HCT116 (cell line): ENCODE measurements at regions not wholly inside any gene's neighbourhood (a gene's known extent, or its start where the extent isn't known, plus 50 kb on each side); places are given as distances from the start of the nearest gene placed in this dataset.

Experiments
- ATAC-seq: fragments of 200-7000 bp; cut with Tn5 transposase; 2 replicates; pipeline ENCODE4 v1.9.1; 2020; ENCODE audit warnings: mild to moderate bottlenecking, moderate library complexity
- BruUV-seq: library from RNA; stranded (reverse); fragments of 400-500 nt; replicated peaks from 2 replicates; lab custom pipeline; 2021; lab: Mats Ljungman, UMichigan
- CTCF ChIA-PET: fragments of 300-600 bp; sonication (Branson Sonifier 250); formaldehyde crosslinking; loops from one replicate; lab custom pipeline; 2021; ENCODE audit warnings: antibody characterized with exemption; lab: Charles Lee
- POLR2A ChIA-PET: fragments of 300-600, 350-600 bp; sonication (Branson Sonifier 250); formaldehyde crosslinking; loops from one replicate; lab custom pipeline; 2021; ENCODE audit warnings: antibody characterized with exemption; lab: Charles Lee
- RAD21 ChIA-PET, 2 experiments: fragments of 300-600 bp; sonication (Branson Sonifier 250); formaldehyde crosslinking; loops; one replicate each; lab custom pipeline; 2023; ENCODE audit warnings: low total read pairs in 2 of 2; ENCODE audit not compliant: uncharacterized antibody in 2 of 2, unreplicated experiment in 2 of 2, low non-redundant PET in 1 of 2; lab: Charles Lee
- DNase-seq: peaks from one replicate; pipeline ENCODE4 v3.0.0-alpha.2; 2010; ENCODE audit warnings: low read depth, low spot score
- H2AFZ ChIP-seq: fragments of 200-600 bp; shearing (Covaris generic), sonication (generic); 2 replicates; pipeline ENCODE4 v1.6.1; 2017; ENCODE audit warnings: low read depth, mixed run types, mixed read lengths, antibody characterized with exemption, low read length; ENCODE audit not compliant: poor library complexity, severe bottlenecking
- H3K27ac ChIP-seq: 2 replicates; pipeline ENCODE4 v1.5.1; 2012; ENCODE audit warnings: low read depth, low read length
- H3K27me3 ChIP-seq: fragments of 200-600 bp; sonication (generic); 2 replicates; pipeline ENCODE4 v1.6.1; 2016; ENCODE audit warnings: mixed run types, low read length, mixed read lengths; ENCODE audit not compliant: insufficient read depth
- H3K36me3 ChIP-seq, 2 experiments: fragments of 200-500 bp in 1 of 2; fragments of 200-600 bp in 1 of 2; sonication (Bioruptor generic) in 1 of 2; sonication (generic) in 1 of 2; 2 replicates each; pipeline versions ENCODE4 v1.5.1 to v1.6.1; 2014 to 2016; ENCODE audit warnings: low read length in 2 of 2, inconsistent platforms in 1 of 2, mixed read lengths in 1 of 2, mixed run types in 1 of 2; ENCODE audit not compliant: insufficient read depth in 2 of 2, control insufficient read depth in 1 of 2
- H3K4me1 ChIP-seq, 2 experiments: fragments of 200-600 bp in 1 of 2; sonication (generic) in 1 of 2; 2 replicates each; pipeline versions ENCODE4 v1.5.1 to v1.6.1; 2012 to 2017; ENCODE audit warnings: low read length in 2 of 2, inconsistent platforms in 1 of 2, mild to moderate bottlenecking in 1 of 2, mixed read lengths in 1 of 2, mixed run types in 1 of 2, moderate library complexity in 1 of 2; ENCODE audit not compliant: insufficient read depth in 2 of 2, control insufficient read depth in 1 of 2
- H3K4me2 ChIP-seq: fragments of 200-600 bp; sonication (generic); 2 replicates; pipeline ENCODE4 v1.6.1; 2017; ENCODE audit warnings: mixed run types, low read length, mixed read lengths
- H3K4me3 ChIP-seq, 2 experiments: fragments of 200-600 bp in 1 of 2; sonication (generic) in 1 of 2; replicated peaks in 1 of 2; 2 replicates each; pipeline ENCODE4 v1.5.1; 2011 to 2016; ENCODE audit warnings: low read length in 2 of 2, control low read depth in 1 of 2, low read depth in 1 of 2, mild to moderate bottlenecking in 1 of 2, mixed read lengths in 1 of 2, mixed run types in 1 of 2
- H3K79me2 ChIP-seq: fragments of 200-600 bp; sonication (generic); 2 replicates; pipeline ENCODE4 v1.6.1; 2017; ENCODE audit warnings: mild to moderate bottlenecking, mixed run types, low read length, moderate library complexity, mixed read lengths; ENCODE audit not compliant: insufficient read depth
- H3K9ac ChIP-seq: fragments of 200-600 bp; sonication (generic); 2 replicates; pipeline ENCODE4 v1.6.1; 2016; ENCODE audit warnings: low read length, mixed read lengths
- H3K9me2 ChIP-seq: fragments of 200-600 bp; sonication (generic), shearing (Covaris generic); 2 replicates; pipeline ENCODE4 v1.6.1; 2017; ENCODE audit warnings: mixed run types, mild to moderate bottlenecking, moderate library complexity; ENCODE audit not compliant: insufficient read depth
- H3K9me3 ChIP-seq, 2 experiments: fragments of 200-500 bp in 1 of 2; fragments of 200-600 bp in 1 of 2; sonication (Bioruptor generic) in 1 of 2; sonication (generic) in 1 of 2; 2 replicates each; pipeline ENCODE4 v1.6.1; 2014 to 2017; ENCODE audit warnings: low read length in 2 of 2, mixed read lengths in 2 of 2, inconsistent platforms in 1 of 2, low read depth in 1 of 2, mild to moderate bottlenecking in 1 of 2, mixed run types in 1 of 2, moderate library complexity in 1 of 2; ENCODE audit not compliant: control insufficient read depth in 1 of 2, insufficient read depth in 1 of 2
- H4K20me1 ChIP-seq: fragments of 200-600 bp; sonication (generic), shearing (Covaris generic); 2 replicates; pipeline ENCODE4 v1.6.1; 2017; ENCODE audit warnings: mixed run types, mild to moderate bottlenecking, moderate library complexity; ENCODE audit not compliant: insufficient read depth
- ATF3 ChIP-seq: IDR thresholded peaks from 2 replicates; pipeline ENCODE4 v1.6.1; 2012
- ELF1 ChIP-seq: IDR thresholded peaks from 2 replicates; pipeline ENCODE4 v1.6.1; 2012; ENCODE audit warnings: low read depth, borderline replicate concordance
- EZH2 ChIP-seq: fragments of 200-600 bp; sonication (generic); IDR thresholded peaks from 2 replicates; pipeline ENCODE4 v1.6.1; 2017; ENCODE audit warnings: antibody characterized with exemption, mixed run types
- JUND ChIP-seq: IDR thresholded peaks from 2 replicates; pipeline ENCODE4 v1.6.1; 2012
- MAX ChIP-seq: IDR thresholded peaks from 2 replicates; pipeline ENCODE4 v1.6.1; 2012
- POLR2A ChIP-seq: IDR thresholded peaks from 2 replicates; pipeline ENCODE4 v1.7.0; 2011; ENCODE audit warnings: borderline replicate concordance; ENCODE audit not compliant: insufficient read depth, insufficient read length; ENCODE audit errors: extremely low read depth
- SP1 ChIP-seq: IDR thresholded peaks from 2 replicates; pipeline ENCODE4 v1.6.1; 2012; ENCODE audit warnings: low read depth
- SRF ChIP-seq: IDR thresholded peaks from 2 replicates; pipeline ENCODE4 v1.6.1; 2012; ENCODE audit warnings: low read depth
- TCF7L2 ChIP-seq: IDR thresholded peaks from 2 replicates; pipeline ENCODE4 v1.7.0; 2011; ENCODE audit warnings: borderline replicate concordance, inconsistent platforms; ENCODE audit not compliant: insufficient read depth, insufficient read length; ENCODE audit errors: extremely low read depth
- YY1 ChIP-seq: IDR thresholded peaks from 2 replicates; pipeline ENCODE4 v1.6.1; 2011; ENCODE audit warnings: low read length, low read depth, moderate library complexity, mild to moderate bottlenecking; ENCODE audit not compliant: insufficient replicate concordance; ENCODE audit errors: extremely low read depth
- ZBTB33 ChIP-seq: IDR thresholded peaks from 2 replicates; pipeline ENCODE4 v1.6.1; 2011; ENCODE audit warnings: mild to moderate bottlenecking, low read length, moderate library complexity; ENCODE audit not compliant: insufficient replicate concordance; ENCODE audit errors: extremely low read depth
- ZFX ChIP-seq: fragments of 450-650 bp; IDR thresholded peaks from 2 replicates; pipeline ENCODE4 v1.6.1; 2017
- intact Hi-C: fragments of 100-400 bp; cut with micrococcal nuclease; formaldehyde crosslinking; loops from 2 replicates; pipeline ENCODE4 v1.10.0; 2022

- Histone ChIP-seq H3K36me3 (no peaks in the 10 kb centered on the region), H3K4me2 (no peak overlapping the region), H3K4me3 (no peak overlapping the region), H3K79me2 (no peaks in the 10 kb centered on the region), H3K9me2 (no peaks in the 10 kb centered on the region), H3K9me3 (peaks cover 5 to 26% of the 10 kb centered on the region in 2 experiments; a peak in 2 of 4 replicates), H3K27ac (no peak overlapping the region), H3K4me1 (no peaks in the 10 kb centered on the region), H3K27me3 (no peaks in the 10 kb centered on the region), H4K20me1 (no peaks in the 10 kb centered on the region), H2AFZ (no peak overlapping the region), H3K9ac (no peak overlapping the region)
- CTCF ChIA-PET = no interaction called here
- POLR2A ChIA-PET = no interaction called here
- no peak for DNase-seq
- intact Hi-C loops = no loop called here
- RAD21 ChIA-PET = no interaction called here
- ATAC-seq = no peak
- BruUV-seq = no TSS peak
- TF ChIP-seq YY1 = no peak
- no peak for TF ChIP-seq ELF1
- no peak for TF ChIP-seq TCF7L2
- TF ChIP-seq JUND = no peak
- TF ChIP-seq ZFX = no peak
- no peak for TF ChIP-seq EZH2
- TF ChIP-seq ZBTB33 = no peak
- no peak for TF ChIP-seq POLR2A
- no peak for TF ChIP-seq SRF
- TF ChIP-seq SP1 = no peak
- TF ChIP-seq ATF3 = no peak
- TF ChIP-seq MAX = no peak
Observed at GRCh38 chr1:238606896-238607295, 716.2 kb upstream of the ZP4 start.
